Astrocyte (in vitro differentiated cells and primary cell): ENCODE measurements at regions not wholly inside any gene's neighbourhood (a gene's known extent, or its start where the extent isn't known, plus 50 kb on each side); places are given as distances from the start of the nearest gene placed in this dataset.
A peak's percentile ranks its signal among the peaks of the same experiment; 100 is the strongest.

Experiments
- DNase-seq: peaks from one replicate; pipeline ENCODE4 v3.0.0-alpha.2; 2010; ENCODE audit warnings: low read depth
- FAIRE-seq: peaks from 2 replicates; lab custom pipeline; 2011; peaks lifted over from hg19 to GRCh38; lab: Jason Lieb, UNC
- H2AFZ ChIP-seq: 2 replicates; pipeline ENCODE4 v1.6.0; 2012; ENCODE audit warnings: low read depth, low read length, inconsistent platforms
- H3K27ac ChIP-seq: 2 replicates; pipeline ENCODE4 v1.5.1; 2011; ENCODE audit warnings: low read depth, low read length, inconsistent platforms
- H3K27me3 ChIP-seq: 2 replicates; pipeline ENCODE4 v1.6.0; 2011; ENCODE audit warnings: low read length, inconsistent platforms; ENCODE audit not compliant: insufficient read depth
- H3K36me3 ChIP-seq: 2 replicates; pipeline ENCODE4 v1.5.1; 2011; ENCODE audit warnings: low read length, inconsistent platforms; ENCODE audit not compliant: insufficient read depth
- H3K4me1 ChIP-seq: 2 replicates; pipeline ENCODE4 v1.5.1; 2011; ENCODE audit warnings: low read length, inconsistent platforms; ENCODE audit not compliant: insufficient read depth
- H3K4me2 ChIP-seq: 2 replicates; pipeline ENCODE4 v1.6.0; 2012; ENCODE audit warnings: low read length, inconsistent platforms
- H3K4me3 ChIP-seq: 2 replicates; pipeline ENCODE4 v1.5.1; 2011; ENCODE audit warnings: low read depth, mild to moderate bottlenecking, low read length, inconsistent platforms; ENCODE audit not compliant: insufficient read depth
- H3K79me2 ChIP-seq: 2 replicates; pipeline ENCODE4 v1.6.0; 2012; ENCODE audit warnings: mild to moderate bottlenecking, low read length, inconsistent platforms; ENCODE audit not compliant: insufficient read depth
- H3K9ac ChIP-seq: 2 replicates; pipeline ENCODE4 v1.6.0; 2012; ENCODE audit warnings: mild to moderate bottlenecking, low read length, inconsistent platforms
- H3K9me3 ChIP-seq: 2 replicates; pipeline ENCODE4 v1.5.1; 2012; ENCODE audit warnings: low read depth, mild to moderate bottlenecking, low read length, inconsistent platforms; ENCODE audit not compliant: insufficient read depth
- H4K20me1 ChIP-seq: 2 replicates; pipeline ENCODE4 v1.6.0; 2012; ENCODE audit warnings: low read length, inconsistent platforms; ENCODE audit not compliant: insufficient read depth
- H3K27ac Mint-ChIP-seq: one replicate; pipeline ENCODE4 v1.8.0; 2021; ENCODE audit warnings: mild to moderate bottlenecking, mixed read lengths; ENCODE audit not compliant: unreplicated experiment
- H3K27me3 Mint-ChIP-seq: one replicate; pipeline ENCODE4 v1.8.0; 2021; ENCODE audit warnings: low read depth, mixed read lengths; ENCODE audit not compliant: unreplicated experiment
- H3K36me3 Mint-ChIP-seq: one replicate; pipeline ENCODE4 v1.8.0; 2021; ENCODE audit warnings: low read depth, mixed read lengths; ENCODE audit not compliant: unreplicated experiment
- H3K4me1 Mint-ChIP-seq: one replicate; pipeline ENCODE4 v1.8.0; 2021; ENCODE audit warnings: low read depth, mixed read lengths; ENCODE audit not compliant: unreplicated experiment
- H3K4me3 Mint-ChIP-seq: one replicate; pipeline ENCODE4 v1.8.0; 2021; ENCODE audit warnings: mild to moderate bottlenecking, moderate library complexity, mixed read lengths; ENCODE audit not compliant: unreplicated experiment
- H3K9me3 Mint-ChIP-seq: one replicate; pipeline ENCODE4 v1.8.0; 2021; ENCODE audit warnings: mild to moderate bottlenecking, mixed read lengths; ENCODE audit not compliant: unreplicated experiment
- CTCF ChIP-seq: IDR thresholded peaks from 2 replicates; pipeline ENCODE4 v1.5.1; 2011; ENCODE audit warnings: low read depth, mild to moderate bottlenecking, inconsistent platforms, low read length, moderate library complexity; ENCODE audit not compliant: insufficient read depth
- EZH2 ChIP-seq: IDR thresholded peaks from 2 replicates; pipeline ENCODE4 v1.6.1; 2012; ENCODE audit warnings: mild to moderate bottlenecking, low read length, inconsistent platforms; ENCODE audit not compliant: insufficient read depth

- H3K27me3 Mint-ChIP-seq: no peaks in the 10 kb centered on the region
- H3K4me1 Mint-ChIP-seq: peaks cover 15% of the 10 kb centered on the region
Observed at GRCh38 chr1:219801156-219801820, 127.1 kb downstream of the SLC30A10 start.

GRCh38 chr1:219798283-219799030, 129.9 kb downstream of the SLC30A10 start:
- peak overlapping the region; percentile 63 for H3K27ac ChIP-seq
- FAIRE-seq (peak; percentile 91), DNase-seq (peak; percentile 79)
- no peak overlapping the region for H3K4me3 ChIP-seq
- TF ChIP-seq CTCF (no peak), EZH2 (no peak)
- H4K20me1 ChIP-seq: no peaks in the 10 kb centered on the region
- Mint-ChIP-seq H3K9me3 (no peaks in the 10 kb centered on the region), H3K36me3 (no peaks in the 10 kb centered on the region), H3K4me3 (no peak overlapping the region), H3K27me3 (no peaks in the 10 kb centered on the region), H3K27ac (peak overlapping the region; percentile 67), H3K4me1 (peaks cover 15% of the 10 kb centered on the region)
- no peaks in the 10 kb centered on the region for H3K36me3 ChIP-seq
- no peak overlapping the region for H2AFZ ChIP-seq
- H3K79me2 ChIP-seq: no peaks in the 10 kb centered on the region
- H3K4me1 ChIP-seq: peaks cover 8% of the 10 kb centered on the region
- H3K27me3 ChIP-seq: no peaks in the 10 kb centered on the region
- peak overlapping the region; percentile 19 for H3K4me2 ChIP-seq
- no peak overlapping the region for H3K9ac ChIP-seq
- H3K9me3 ChIP-seq: no peaks in the 10 kb centered on the region

More at GRCh38 chr1:219801156-219801820, 127.1 kb downstream of the SLC30A10 start:
- Histone ChIP-seq H4K20me1 (no peaks in the 10 kb centered on the region), H3K4me2 (no peak overlapping the region), H3K4me3 (no peak overlapping the region), H3K9ac (no peak overlapping the region), H3K27me3 (no peaks in the 10 kb centered on the region), H3K79me2 (no peaks in the 10 kb centered on the region), H3K27ac (no peak overlapping the region), H3K36me3 (no peaks in the 10 kb centered on the region), H3K9me3 (no peaks in the 10 kb centered on the region), H3K4me1 (peaks cover 7% of the 10 kb centered on the region), H2AFZ (no peak overlapping the region)
- no peak overlapping the region for H3K4me3 Mint-ChIP-seq
- H3K36me3 Mint-ChIP-seq: no peaks in the 10 kb centered on the region
- no peak for FAIRE-seq
- no peak overlapping the region for H3K27ac Mint-ChIP-seq
- TF ChIP-seq CTCF (no peak), EZH2 (no peak)
- no peaks in the 10 kb centered on the region for H3K9me3 Mint-ChIP-seq
- DNase-seq: no peak

- Histone ChIP-seq H2AFZ (no peak overlapping the region), H3K27me3 (no peaks in the 10 kb centered on the region), H3K36me3 (no peaks in the 10 kb centered on the region), H3K9ac (no peak overlapping the region), H3K4me2 (peak overlapping the region; percentile 19), H3K9me3 (no peaks in the 10 kb centered on the region), H3K4me1 (peaks cover 15% of the 10 kb centered on the region), H3K4me3 (no peak overlapping the region), H3K27ac (peak overlapping the region; percentile 63), H4K20me1 (no peaks in the 10 kb centered on the region), H3K79me2 (no peaks in the 10 kb centered on the region)
- no peak for FAIRE-seq
- H3K27ac Mint-ChIP-seq: peak overlapping the region; percentile 67
- no peak overlapping the region for H3K4me3 Mint-ChIP-seq
- H3K9me3 Mint-ChIP-seq: no peaks in the 10 kb centered on the region
- H3K27me3 Mint-ChIP-seq: no peaks in the 10 kb centered on the region
- no peak for TF ChIP-seq EZH2
- no peak for TF ChIP-seq CTCF
- H3K36me3 Mint-ChIP-seq: no peaks in the 10 kb centered on the region
- no peak for DNase-seq
- peaks cover 16% of the 10 kb centered on the region for H3K4me1 Mint-ChIP-seq
Observed at GRCh38 chr1:219797683-219798082, 130.7 kb downstream of the SLC30A10 start.
